ENCODE measurements at regions not wholly inside any gene's neighbourhood (a gene's known extent, or its start where the extent isn't known, plus 50 kb on each side); places are given as distances from the start of the nearest gene placed in this dataset.

DNA sequence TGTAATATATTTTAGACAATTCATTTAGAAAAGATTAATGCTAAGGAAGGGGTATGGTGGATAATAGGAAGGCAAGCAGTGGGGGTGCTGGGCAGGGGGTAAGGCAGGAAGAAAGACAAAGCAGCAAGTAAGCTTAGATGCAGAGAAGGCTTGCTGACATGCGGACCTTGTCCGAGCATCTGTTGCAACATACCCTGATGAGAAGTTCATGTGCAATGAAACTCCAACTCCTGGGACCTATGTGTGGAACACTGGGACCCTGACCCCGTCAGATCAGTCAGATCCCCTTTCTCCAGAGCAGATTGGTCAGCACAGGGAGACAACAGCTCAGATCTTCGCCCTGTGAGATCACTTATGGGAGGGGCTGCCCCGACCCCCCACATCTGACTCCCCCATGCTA, 71.3 kb upstream of the ZNF599 start:
- no peaks in the 10 kb centered on the region for H3K36me3 ChIP-seq (ENCODE audit: control insufficient read depth, insufficient read depth, low read length)
- no peaks in the 10 kb centered on the region for H3K4me1 ChIP-seq (ENCODE audit: control insufficient read depth, insufficient read depth, low read length)
- no peak overlapping the region for H3K27ac ChIP-seq (ENCODE audit: insufficient read depth, low read depth, low read length, poor library complexity, severe bottlenecking)
- WGBS, 2 experiments = 81 to 83% methylated on average over 5 of the region's 5 CpGs
- H3K27me3 ChIP-seq (ENCODE audit: control insufficient read depth, insufficient read depth, low read length, poor library complexity, severe bottlenecking) = peaks cover 4% of the 10 kb centered on the region
- H3K4me3 ChIP-seq (ENCODE audit: insufficient read depth, low read depth, low read length) = no peak overlapping the region
- H3K9me3 ChIP-seq (ENCODE audit: control insufficient read depth, low read length) = no peaks in the 10 kb centered on the region

DNA sequence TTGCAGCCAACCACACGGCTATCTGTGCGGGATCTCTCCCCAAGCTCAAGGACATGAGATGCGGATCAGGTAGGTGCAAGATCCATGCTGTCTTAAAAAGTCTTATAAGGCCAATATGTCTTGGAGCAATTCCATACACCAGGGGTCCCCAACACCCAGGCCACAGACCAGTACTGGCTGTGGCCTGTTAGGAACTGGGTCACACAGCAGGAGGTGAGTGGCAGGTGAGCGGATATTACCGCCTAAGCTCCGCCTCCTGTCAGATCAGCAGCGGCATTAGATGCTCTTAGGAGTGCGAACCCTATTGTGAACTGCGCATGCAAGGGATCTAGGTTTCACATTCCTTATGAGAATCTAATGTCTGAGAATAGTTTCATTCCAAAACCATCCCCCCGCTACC, 68.8 kb upstream of the ZNF599 start:
- WGBS, 2 experiments = 76 to 79% methylated on average over 10 of the region's 10 CpGs
- no peaks in the 10 kb centered on the region for H3K36me3 ChIP-seq (ENCODE audit: control insufficient read depth, insufficient read depth, low read length)
- no peak overlapping the region for H3K27ac ChIP-seq (ENCODE audit: insufficient read depth, low read depth, low read length, poor library complexity, severe bottlenecking)
- no peaks in the 10 kb centered on the region for H3K9me3 ChIP-seq (ENCODE audit: control insufficient read depth, low read length)
- no peaks in the 10 kb centered on the region for H3K4me1 ChIP-seq (ENCODE audit: control insufficient read depth, insufficient read depth, low read length)
- no peak overlapping the region for H3K4me3 ChIP-seq (ENCODE audit: insufficient read depth, low read depth, low read length)
- H3K27me3 ChIP-seq (ENCODE audit: control insufficient read depth, insufficient read depth, low read length, poor library complexity, severe bottlenecking) = peaks cover 12% of the 10 kb centered on the region

DNA sequence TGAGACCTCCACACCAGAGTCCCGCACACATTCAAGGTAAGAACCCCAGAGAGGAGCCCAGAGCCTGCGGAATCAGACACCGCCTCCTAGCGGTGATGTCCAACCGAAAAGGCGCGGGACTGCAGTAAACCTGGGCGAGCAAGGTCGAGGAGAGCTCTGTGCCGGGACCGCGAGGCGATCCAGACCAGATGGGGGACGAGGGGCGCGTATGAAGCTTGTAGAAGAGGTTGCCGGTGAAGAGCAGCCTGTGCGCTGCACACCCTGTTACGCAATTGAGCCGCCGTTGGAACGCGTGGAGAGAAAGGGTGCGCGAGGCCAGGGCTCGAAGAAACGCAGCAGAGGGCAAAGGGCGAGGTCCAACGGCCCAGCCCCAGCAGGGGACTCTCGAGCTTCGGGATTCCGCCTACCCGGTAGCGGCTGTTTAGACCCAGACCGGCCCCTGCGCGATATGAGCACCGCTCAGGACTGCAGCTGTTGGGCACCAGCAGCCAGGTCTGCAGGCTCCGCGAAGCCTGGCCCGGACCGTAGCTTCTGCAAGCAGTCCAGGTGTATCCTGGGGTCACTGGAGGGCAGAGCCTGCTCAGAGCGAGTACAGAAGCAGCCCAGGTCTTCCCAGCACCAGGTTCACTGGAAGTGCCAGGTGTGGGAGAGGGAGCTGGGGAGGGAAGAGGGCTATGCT, 65.9 kb upstream of the ZNF599 start:
- Histone ChIP-seq H3K9me3 (ENCODE audit: control insufficient read depth, low read length) (no peaks in the 10 kb centered on the region), H3K4me1 (ENCODE audit: control insufficient read depth, insufficient read depth, low read length) (no peaks in the 10 kb centered on the region), H3K4me3 (ENCODE audit: insufficient read depth, low read depth, low read length) (no peak overlapping the region), H3K27me3 (ENCODE audit: control insufficient read depth, insufficient read depth, low read length, poor library complexity, severe bottlenecking) (peaks cover 12% of the 10 kb centered on the region), H3K27ac (ENCODE audit: insufficient read depth, low read depth, low read length, poor library complexity, severe bottlenecking) (no peak overlapping the region), H3K36me3 (ENCODE audit: control insufficient read depth, insufficient read depth, low read length) (no peaks in the 10 kb centered on the region)
- WGBS, 2 experiments = 46% methylated on average over 43 of the region's 43 CpGs

DNA sequence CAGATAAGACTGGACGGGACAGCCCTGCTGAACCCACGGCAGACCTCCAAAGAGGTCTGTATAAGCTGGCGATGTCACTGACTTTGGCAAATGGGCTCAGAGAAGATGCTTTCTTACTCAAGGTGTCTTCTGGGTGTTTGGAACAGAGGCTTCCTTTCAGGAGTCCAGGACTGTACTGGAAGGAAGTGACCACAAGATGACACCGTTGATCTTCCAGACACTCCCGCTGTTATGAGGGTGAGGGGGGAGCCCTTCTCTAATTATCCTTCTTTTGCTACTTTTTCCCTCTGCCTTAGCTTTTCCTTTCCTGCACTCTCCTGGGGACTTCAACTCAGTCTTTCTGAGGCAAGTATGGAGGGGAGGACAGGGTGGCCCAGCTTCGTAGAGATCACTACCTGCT, 65.2 kb upstream of the ZNF599 start:
- H3K9me3 ChIP-seq (ENCODE audit: control insufficient read depth, low read length) = no peaks in the 10 kb centered on the region
- H3K4me1 ChIP-seq (ENCODE audit: control insufficient read depth, insufficient read depth, low read length) = no peaks in the 10 kb centered on the region
- H3K27me3 ChIP-seq (ENCODE audit: control insufficient read depth, insufficient read depth, low read length, poor library complexity, severe bottlenecking) = peaks cover 12% of the 10 kb centered on the region
- H3K36me3 ChIP-seq (ENCODE audit: control insufficient read depth, insufficient read depth, low read length) = no peaks in the 10 kb centered on the region
- no peak overlapping the region for H3K4me3 ChIP-seq (ENCODE audit: insufficient read depth, low read depth, low read length)
- no peak overlapping the region for H3K27ac ChIP-seq (ENCODE audit: insufficient read depth, low read depth, low read length, poor library complexity, severe bottlenecking)
- 71 to 79% methylated on average over 6 of the region's 6 CpGs for WGBS, 2 experiments

DNA sequence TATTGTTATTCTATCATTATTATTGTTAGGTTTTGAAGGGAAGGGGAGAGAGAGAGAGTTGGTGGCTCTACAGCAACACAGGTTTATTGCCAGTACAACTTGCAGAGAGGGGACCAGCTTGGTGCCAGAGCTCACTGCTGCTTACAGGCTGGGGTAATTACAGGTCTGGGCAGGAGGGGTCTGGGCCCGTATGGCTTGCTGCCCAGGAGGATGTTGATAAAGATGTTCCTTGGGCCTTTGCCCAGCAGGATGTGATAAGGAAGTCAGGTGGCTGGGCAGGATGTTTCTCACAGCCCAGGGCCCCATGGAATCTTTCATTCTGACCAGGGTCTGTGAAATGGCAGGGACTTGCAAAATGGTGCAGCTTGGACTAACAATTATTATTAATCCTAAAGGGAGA, 64.2 kb upstream of the ZNF599 start:
- no peak overlapping the region for H3K4me3 ChIP-seq (ENCODE audit: insufficient read depth, low read depth, low read length)
- peaks cover 12% of the 10 kb centered on the region for H3K27me3 ChIP-seq (ENCODE audit: control insufficient read depth, insufficient read depth, low read length, poor library complexity, severe bottlenecking)
- H3K27ac ChIP-seq (ENCODE audit: insufficient read depth, low read depth, low read length, poor library complexity, severe bottlenecking) = no peak overlapping the region
- no peaks in the 10 kb centered on the region for H3K36me3 ChIP-seq (ENCODE audit: control insufficient read depth, insufficient read depth, low read length)
- H3K9me3 ChIP-seq (ENCODE audit: control insufficient read depth, low read length) = no peaks in the 10 kb centered on the region
- WGBS, 2 experiments = 79 to 83% methylated on average over 1 of the region's 1 CpG
- H3K4me1 ChIP-seq (ENCODE audit: control insufficient read depth, insufficient read depth, low read length) = no peaks in the 10 kb centered on the region

DNA sequence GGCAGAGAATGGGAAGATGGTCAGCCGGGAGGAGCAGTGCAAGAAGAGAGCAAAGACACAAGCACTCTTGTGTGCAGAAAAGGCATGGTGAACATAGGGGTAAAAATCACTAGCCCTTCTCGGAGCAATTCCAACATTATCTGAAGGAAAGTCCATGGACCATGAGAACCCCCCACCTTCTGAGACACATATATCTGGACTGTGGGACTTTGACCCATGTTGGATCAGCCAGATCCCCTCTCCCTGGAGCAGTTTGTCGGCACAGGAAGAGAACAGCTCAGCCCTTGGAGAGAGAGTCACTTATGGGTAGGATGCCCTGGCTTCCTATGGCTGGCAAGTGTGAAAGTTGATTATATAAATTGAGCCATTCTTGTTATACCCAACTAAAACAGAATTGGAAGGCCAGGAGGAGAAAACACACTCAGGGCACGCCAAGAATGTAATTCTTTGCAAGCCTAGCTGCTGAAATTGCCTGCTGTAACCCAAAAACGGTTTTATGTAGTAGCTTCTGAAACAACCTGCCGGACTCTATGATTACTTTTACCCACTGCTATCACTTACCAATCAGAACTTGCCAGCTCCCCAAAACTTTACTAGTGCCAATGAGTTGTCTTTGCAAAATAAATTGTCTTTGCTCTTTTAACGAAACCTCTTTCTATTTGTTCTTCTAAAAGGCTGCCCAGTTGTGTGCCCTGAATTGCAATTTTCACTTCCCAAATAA, 62.8 kb upstream of the ZNF599 start:
- Histone ChIP-seq H3K36me3 (ENCODE audit: control insufficient read depth, insufficient read depth, low read length) (no peaks in the 10 kb centered on the region), H3K27ac (ENCODE audit: insufficient read depth, low read depth, low read length, poor library complexity, severe bottlenecking) (no peak overlapping the region), H3K27me3 (ENCODE audit: control insufficient read depth, insufficient read depth, low read length, poor library complexity, severe bottlenecking) (peaks cover 12% of the 10 kb centered on the region), H3K9me3 (ENCODE audit: control insufficient read depth, low read length) (no peaks in the 10 kb centered on the region), H3K4me3 (ENCODE audit: insufficient read depth, low read depth, low read length) (no peak overlapping the region), H3K4me1 (ENCODE audit: control insufficient read depth, insufficient read depth, low read length) (no peaks in the 10 kb centered on the region)
- 83 to 94% methylated on average over 7 of the region's 7 CpGs for WGBS, 2 experiments

DNA sequence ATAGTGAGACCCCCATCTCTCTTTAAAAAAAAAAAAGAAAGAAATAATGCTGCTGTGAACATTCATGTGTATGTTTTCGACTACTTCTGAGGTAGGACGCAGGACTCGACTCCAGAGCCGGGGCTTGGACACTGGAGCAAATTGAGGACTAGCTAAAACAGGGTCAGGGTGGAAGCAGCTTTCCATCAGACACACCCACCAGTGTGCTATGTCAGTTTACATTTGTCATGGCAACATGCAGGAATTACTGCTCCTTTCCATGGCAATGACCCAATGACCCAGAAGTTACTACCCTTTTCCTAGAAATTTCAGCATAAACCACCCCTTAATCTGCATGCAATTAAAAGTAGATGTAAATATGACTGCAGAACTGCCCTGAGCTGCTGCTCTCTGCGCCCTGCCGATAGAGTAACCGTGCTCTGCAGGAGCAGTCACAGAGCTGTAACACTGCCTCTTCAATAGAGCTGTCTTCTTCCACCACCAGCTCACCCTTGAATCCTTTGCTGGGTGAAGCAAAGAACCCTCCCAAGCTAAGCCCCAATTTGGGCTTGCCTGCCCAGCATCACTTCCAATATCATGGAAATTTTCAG, 61.6 kb upstream of the ZNF599 start:
- peaks cover 11% of the 10 kb centered on the region for H3K27me3 ChIP-seq (ENCODE audit: control insufficient read depth, insufficient read depth, low read length, poor library complexity, severe bottlenecking)
- no peaks in the 10 kb centered on the region for H3K9me3 ChIP-seq (ENCODE audit: control insufficient read depth, low read length)
- H3K4me1 ChIP-seq (ENCODE audit: control insufficient read depth, insufficient read depth, low read length) = no peaks in the 10 kb centered on the region
- WGBS, 2 experiments = 80% methylated on average over 7 of the region's 7 CpGs
- H3K27ac ChIP-seq (ENCODE audit: insufficient read depth, low read depth, low read length, poor library complexity, severe bottlenecking) = no peak overlapping the region
- H3K4me3 ChIP-seq (ENCODE audit: insufficient read depth, low read depth, low read length) = no peak overlapping the region
- no peaks in the 10 kb centered on the region for H3K36me3 ChIP-seq (ENCODE audit: control insufficient read depth, insufficient read depth, low read length)

DNA sequence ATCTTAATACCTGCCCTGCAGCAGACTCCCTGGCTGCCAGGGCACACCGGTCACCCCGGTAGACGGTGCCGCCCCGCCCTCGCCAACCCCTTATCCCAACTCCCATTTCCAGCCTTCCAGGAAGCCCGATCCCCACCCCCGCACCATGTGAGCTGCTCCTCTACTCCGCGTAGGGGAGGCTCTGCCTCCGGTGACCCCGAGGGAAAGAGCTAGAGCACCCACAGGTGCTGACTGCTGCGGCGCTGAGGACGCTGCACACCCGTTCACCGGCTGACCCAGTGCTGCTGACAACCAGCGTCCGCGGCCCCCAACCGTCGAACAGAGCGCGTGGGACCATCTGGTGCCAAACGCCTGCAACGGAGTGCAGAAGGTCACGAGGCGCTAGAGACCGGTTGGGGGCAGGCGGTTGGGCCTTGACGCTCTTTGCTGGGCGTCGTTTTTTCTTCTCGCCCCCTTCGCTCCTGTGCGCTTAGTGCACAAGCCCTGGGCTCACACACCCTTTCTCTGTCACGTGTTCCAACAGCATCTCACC, 59.6 kb upstream of the ZNF599 start:
- WGBS, 2 experiments = 92 to 94% methylated on average over 37 of the region's 37 CpGs

DNA sequence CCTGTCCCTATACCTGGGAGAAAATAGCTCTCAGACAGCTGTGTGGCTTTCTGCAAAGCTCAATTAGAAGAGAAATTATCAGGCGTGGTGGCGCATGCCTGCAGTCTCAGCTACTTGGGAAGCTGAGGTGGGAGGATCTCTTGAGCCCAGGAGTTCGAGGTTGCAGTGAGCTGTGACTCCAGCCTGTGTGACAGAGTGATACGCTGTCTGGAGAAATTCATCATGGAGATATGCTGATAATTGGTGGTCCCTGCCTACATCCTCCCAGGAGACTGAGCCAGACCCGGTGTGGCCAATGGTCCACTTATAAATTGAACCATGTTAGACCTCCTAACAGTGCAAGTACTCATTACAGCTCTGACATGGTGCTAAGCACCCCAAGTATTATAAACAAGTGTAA, 58.7 kb upstream of the ZNF599 start:
- H3K27ac ChIP-seq (ENCODE audit: insufficient read depth, low read depth, low read length, poor library complexity, severe bottlenecking) = no peak overlapping the region
- H3K4me3 ChIP-seq (ENCODE audit: insufficient read depth, low read depth, low read length) = no peak overlapping the region
- H3K9me3 ChIP-seq (ENCODE audit: control insufficient read depth, low read length) = no peaks in the 10 kb centered on the region
- H3K27me3 ChIP-seq (ENCODE audit: control insufficient read depth, insufficient read depth, low read length, poor library complexity, severe bottlenecking) = no peaks in the 10 kb centered on the region
- H3K4me1 ChIP-seq (ENCODE audit: control insufficient read depth, insufficient read depth, low read length) = no peaks in the 10 kb centered on the region
- H3K36me3 ChIP-seq (ENCODE audit: control insufficient read depth, insufficient read depth, low read length) = no peaks in the 10 kb centered on the region
- WGBS, 2 experiments = 71 to 75% methylated on average over 5 of the region's 5 CpGs

More for the DNA sequence above, 59.6 kb upstream of the ZNF599 start:
- H3K9me3 ChIP-seq (ENCODE audit: control insufficient read depth, low read length) = no peaks in the 10 kb centered on the region
- H3K36me3 ChIP-seq (ENCODE audit: control insufficient read depth, insufficient read depth, low read length) = no peaks in the 10 kb centered on the region
- no peak overlapping the region for H3K4me3 ChIP-seq (ENCODE audit: insufficient read depth, low read depth, low read length)
- no peaks in the 10 kb centered on the region for H3K27me3 ChIP-seq (ENCODE audit: control insufficient read depth, insufficient read depth, low read length, poor library complexity, severe bottlenecking)
- no peak overlapping the region for H3K27ac ChIP-seq (ENCODE audit: insufficient read depth, low read depth, low read length, poor library complexity, severe bottlenecking)
- no peaks in the 10 kb centered on the region for H3K4me1 ChIP-seq (ENCODE audit: control insufficient read depth, insufficient read depth, low read length)

DNA sequence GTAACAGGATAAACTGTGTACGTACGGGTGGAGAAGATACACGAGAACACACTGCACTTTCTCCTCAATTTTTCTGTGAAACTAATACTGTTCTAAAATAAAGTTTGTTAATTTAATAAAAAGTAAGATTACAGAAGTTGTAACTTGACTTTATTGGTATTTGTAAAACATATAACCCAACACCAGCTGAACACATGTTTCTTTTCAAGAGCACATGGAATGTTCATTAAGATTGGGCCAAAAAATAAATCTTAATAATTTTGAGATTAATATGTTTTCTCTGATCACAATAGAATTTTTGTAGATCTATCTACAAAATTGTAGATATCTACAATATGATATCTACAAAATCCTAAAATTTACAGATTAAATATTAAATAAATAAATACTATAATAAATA, 55.1 kb upstream of the ZNF599 start:
- Histone ChIP-seq H3K4me1 (ENCODE audit: control insufficient read depth, insufficient read depth, low read length) (no peaks in the 10 kb centered on the region), H3K4me3 (ENCODE audit: insufficient read depth, low read depth, low read length) (no peak overlapping the region), H3K27me3 (ENCODE audit: control insufficient read depth, insufficient read depth, low read length, poor library complexity, severe bottlenecking) (no peaks in the 10 kb centered on the region), H3K9me3 (ENCODE audit: control insufficient read depth, low read length) (no peaks in the 10 kb centered on the region), H3K36me3 (ENCODE audit: control insufficient read depth, insufficient read depth, low read length) (no peaks in the 10 kb centered on the region), H3K27ac (ENCODE audit: insufficient read depth, low read depth, low read length, poor library complexity, severe bottlenecking) (no peak overlapping the region)
- WGBS, 2 experiments = 100% methylated on average over 3 of the region's 3 CpGs
